T-helper 17 cell (primary cell): ENCODE measurements at regions not wholly inside any gene's neighbourhood (a gene's known extent, or its start where the extent isn't known, plus 50 kb on each side); places are given as distances from the start of the nearest gene placed in this dataset.

Source experiments
- ATAC-seq: fragments of 150-1000 bp; cut with Tn5 transposase; 2 replicates; pipeline ENCODE4 v1.10.0; 2021; ENCODE audit warnings: mild to moderate bottlenecking, moderate library complexity
- DNase-seq, 3 donors: peaks; one replicate each; pipeline versions ENCODE4 v3.0.0 to v3.0.0-alpha.2; 2020 to 2021
- H3K9me3 ChIP-seq: one replicate; pipeline ENCODE4 v1.7.0; 2013; ENCODE audit warnings: low read length, mild to moderate bottlenecking; ENCODE audit not compliant: control insufficient read depth, poor library complexity, severe bottlenecking
- H3K27ac Mint-ChIP-seq: one replicate; pipeline ENCODE4 v1.8.0; 2022; ENCODE audit warnings: mild to moderate bottlenecking, moderate library complexity, mixed read lengths
- H3K27me3 Mint-ChIP-seq: one replicate; pipeline ENCODE4 v1.8.0; 2022; ENCODE audit warnings: mixed read lengths
- H3K36me3 Mint-ChIP-seq: one replicate; pipeline ENCODE4 v1.8.0; 2022; ENCODE audit warnings: low read depth, mixed read lengths
- H3K4me1 Mint-ChIP-seq: one replicate; pipeline ENCODE4 v1.8.0; 2022; ENCODE audit warnings: mild to moderate bottlenecking, mixed read lengths
- H3K4me3 Mint-ChIP-seq: one replicate; pipeline ENCODE4 v1.8.0; 2022; ENCODE audit warnings: mild to moderate bottlenecking, moderate library complexity, mixed read lengths

DNA sequence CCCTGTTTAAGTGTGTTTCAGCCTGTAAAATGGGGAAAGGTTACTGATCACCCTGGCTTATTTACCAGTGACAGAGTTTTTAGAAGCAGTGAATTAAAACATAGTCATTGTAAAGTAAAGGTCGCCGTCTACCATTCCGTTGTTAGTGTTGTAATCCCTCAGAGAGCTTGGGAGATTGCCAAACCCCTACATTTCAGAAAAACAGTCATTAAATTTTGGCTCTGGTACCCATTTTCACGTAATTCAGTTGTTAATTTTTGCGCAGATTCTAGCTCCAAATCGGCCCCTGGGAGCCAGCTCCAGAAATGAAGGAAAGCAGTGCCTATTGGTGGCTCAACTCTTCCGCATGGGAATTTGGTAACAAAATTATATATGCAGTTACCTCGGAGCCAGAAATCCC, 127.7 kb upstream of the AJAP1 start:
- DNase-seq (no peak), ATAC-seq (no peak)
- Mint-ChIP-seq H3K27me3 (peaks cover 26% of the 10 kb centered on the region), H3K27ac (no peak overlapping the region), H3K4me3 (no peak overlapping the region), H3K4me1 (no peaks in the 10 kb centered on the region), H3K36me3 (no peaks in the 10 kb centered on the region)
- H3K9me3 ChIP-seq: no peaks in the 10 kb centered on the region

DNA sequence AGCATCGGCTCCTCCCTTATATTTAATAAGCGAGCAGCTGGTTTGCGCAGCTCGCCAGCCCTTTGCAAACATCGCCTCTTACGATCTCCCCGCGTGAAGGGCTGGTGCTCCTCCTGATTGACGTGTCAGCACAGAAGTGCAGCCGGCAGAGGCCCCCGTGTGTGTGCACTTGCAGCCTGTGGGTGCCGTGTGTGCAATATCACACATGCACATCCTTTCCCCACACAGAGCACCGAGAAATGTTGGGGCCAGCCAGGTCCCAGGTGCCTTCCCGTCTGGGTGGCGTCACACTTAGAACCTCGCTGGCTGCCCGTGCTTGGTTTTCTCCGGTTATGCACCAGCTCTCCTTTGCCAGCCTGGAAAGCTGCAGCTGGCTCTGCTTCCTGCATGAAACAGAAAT, 126.6 kb upstream of the AJAP1 start:
- H3K4me3 Mint-ChIP-seq: no peak overlapping the region
- DNase-seq: no peak
- ATAC-seq: no peak
- no peaks in the 10 kb centered on the region for H3K4me1 Mint-ChIP-seq
- no peak overlapping the region for H3K27ac Mint-ChIP-seq
- no peaks in the 10 kb centered on the region for H3K36me3 Mint-ChIP-seq
- H3K9me3 ChIP-seq: no peaks in the 10 kb centered on the region
- peaks cover 36% of the 10 kb centered on the region for H3K27me3 Mint-ChIP-seq

DNA sequence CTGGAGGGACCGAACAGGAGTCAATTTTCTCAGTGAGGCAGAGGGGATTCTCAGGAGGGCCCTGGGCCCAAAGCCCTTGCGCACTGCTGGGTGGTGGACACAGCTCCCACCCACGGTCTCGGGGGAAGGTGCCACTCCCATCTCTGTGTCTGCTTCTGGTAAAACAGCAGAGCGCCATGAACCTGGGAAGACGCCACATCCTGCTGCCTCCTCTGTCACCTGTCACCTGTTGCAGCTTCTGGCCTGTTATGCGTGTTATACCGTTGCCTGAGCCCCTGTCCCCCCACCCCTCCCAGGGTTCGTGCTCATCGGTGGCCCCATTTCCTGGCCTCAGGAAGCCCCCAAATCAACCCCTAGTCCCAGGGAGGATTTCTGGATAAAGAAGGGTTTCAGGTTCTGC, 125.8 kb upstream of the AJAP1 start:
- DNase-seq (no peak), ATAC-seq (no peak)
- peaks cover 36% of the 10 kb centered on the region for H3K27me3 Mint-ChIP-seq
- no peak overlapping the region for H3K4me3 Mint-ChIP-seq
- H3K4me1 Mint-ChIP-seq: no peaks in the 10 kb centered on the region
- H3K27ac Mint-ChIP-seq: no peak overlapping the region
- H3K9me3 ChIP-seq: no peaks in the 10 kb centered on the region
- H3K36me3 Mint-ChIP-seq: no peaks in the 10 kb centered on the region

DNA sequence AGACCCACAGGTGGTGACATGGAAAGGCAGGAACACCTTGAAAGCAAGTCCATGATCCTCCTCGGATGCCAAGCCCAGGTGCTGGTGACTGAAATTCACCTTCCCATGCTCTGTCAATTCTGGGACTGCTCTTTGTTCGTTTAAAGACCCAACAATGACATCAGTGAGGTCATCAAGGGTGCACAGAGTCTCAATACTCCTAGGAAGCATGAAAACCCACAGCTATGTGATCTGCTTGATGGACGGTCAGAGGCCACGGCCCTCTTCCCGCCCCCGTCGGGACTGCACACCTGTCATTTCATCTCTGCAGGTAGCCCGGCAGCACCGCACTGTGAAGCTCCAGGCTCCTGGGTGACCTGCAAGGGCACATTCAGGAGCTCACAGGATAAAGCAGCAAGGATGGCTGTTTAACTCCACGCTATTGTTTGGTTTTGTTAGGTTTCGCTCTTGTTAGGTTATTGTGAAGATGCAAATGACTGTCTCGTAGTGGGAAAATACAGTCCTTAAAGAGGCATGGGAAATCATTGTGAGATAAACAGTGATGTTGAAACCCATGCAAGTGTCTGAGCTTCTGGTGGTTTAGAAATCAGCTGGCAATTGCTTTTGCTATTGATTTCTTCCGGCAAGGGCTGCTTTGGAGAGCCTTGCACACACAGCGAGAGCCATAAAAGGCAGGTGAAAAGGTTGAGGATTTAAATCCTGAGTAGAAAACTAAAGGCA, 124.8 kb upstream of the AJAP1 start:
- ATAC-seq (no peak), DNase-seq (no peak)
- H3K4me3 Mint-ChIP-seq: no peak overlapping the region
- no peaks in the 10 kb centered on the region for H3K36me3 Mint-ChIP-seq
- no peaks in the 10 kb centered on the region for H3K4me1 Mint-ChIP-seq
- no peaks in the 10 kb centered on the region for H3K9me3 ChIP-seq
- no peak overlapping the region for H3K27ac Mint-ChIP-seq
- peaks cover 31% of the 10 kb centered on the region for H3K27me3 Mint-ChIP-seq

DNA sequence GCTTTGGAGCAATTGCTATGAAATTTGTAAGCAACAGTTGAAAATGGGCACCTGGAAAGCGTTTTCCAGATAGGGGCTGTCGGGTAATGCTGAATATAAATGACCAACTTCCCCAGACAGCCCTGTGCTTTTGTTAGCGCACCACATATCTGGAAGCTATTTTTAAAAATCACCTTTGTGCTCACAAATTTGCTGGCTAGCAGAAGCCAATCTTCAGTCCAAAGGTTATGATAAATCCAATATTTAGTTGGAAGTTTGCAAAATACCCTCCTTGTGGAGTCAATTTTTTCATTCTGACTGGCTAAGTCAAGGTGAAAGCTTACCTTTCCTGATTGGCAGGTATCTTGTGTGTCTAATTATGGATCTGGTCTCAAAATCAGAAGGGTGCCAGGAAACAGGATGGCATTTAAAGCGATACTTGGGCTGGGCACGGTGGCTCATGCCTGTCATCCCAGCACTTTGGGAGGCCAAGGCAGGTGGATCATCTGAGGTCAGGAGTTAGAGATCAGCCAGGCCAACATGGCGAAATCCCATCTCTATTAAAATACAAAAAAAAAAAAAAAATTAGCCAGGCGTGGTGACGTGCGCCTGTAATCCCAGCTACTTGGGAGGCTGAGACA, 124.1 kb upstream of the AJAP1 start:
- Mint-ChIP-seq H3K27ac (no peak overlapping the region), H3K36me3 (no peaks in the 10 kb centered on the region), H3K27me3 (peaks cover 37% of the 10 kb centered on the region), H3K4me3 (no peak overlapping the region), H3K4me1 (no peaks in the 10 kb centered on the region)
- ATAC-seq (no peak), DNase-seq (no peak)
- no peaks in the 10 kb centered on the region for H3K9me3 ChIP-seq

DNA sequence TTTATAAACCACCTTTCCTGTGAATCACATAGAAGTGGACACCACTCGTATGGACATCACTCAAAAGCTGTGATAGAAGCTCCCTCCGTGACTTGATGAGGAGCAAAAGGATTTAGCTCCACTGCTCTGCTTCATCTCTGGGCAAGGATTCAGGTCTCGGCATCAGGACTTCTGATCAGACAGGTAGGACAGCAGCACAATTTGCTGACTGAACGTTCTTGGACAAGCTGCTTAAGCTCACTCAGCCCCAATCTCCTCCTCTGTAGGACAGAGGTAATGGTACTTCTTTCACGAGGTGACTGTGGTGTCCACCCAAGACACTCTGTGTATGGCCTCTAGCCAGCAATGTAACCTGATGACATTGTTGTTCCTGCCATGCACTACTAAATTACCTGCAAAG, 122.6 kb upstream of the AJAP1 start:
- peaks cover 37% of the 10 kb centered on the region for H3K27me3 Mint-ChIP-seq
- H3K4me3 Mint-ChIP-seq: no peak overlapping the region
- no peak for ATAC-seq
- H3K27ac Mint-ChIP-seq: no peak overlapping the region
- H3K4me1 Mint-ChIP-seq: no peaks in the 10 kb centered on the region
- no peaks in the 10 kb centered on the region for H3K36me3 Mint-ChIP-seq
- H3K9me3 ChIP-seq: no peaks in the 10 kb centered on the region
- no peak for DNase-seq

DNA sequence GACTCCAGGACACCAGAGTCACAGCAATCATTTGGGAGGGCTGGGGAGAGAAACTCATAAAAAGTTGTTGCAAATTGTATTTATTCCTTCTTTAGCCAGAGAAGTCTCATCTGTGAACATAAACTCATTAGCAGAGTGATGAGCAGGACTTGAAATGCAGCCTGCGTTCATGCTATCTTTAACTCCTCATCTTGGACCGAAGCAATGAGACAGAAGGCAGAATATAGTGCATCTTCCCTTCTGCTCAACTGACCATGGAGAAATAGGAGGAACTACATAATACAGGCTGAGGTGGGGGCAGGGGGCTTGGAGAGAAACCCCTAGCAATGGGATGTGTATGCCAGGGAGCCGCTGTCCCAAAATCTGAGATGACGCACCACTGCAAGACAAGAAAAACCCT, 121.8 kb upstream of the AJAP1 start:
- no peaks in the 10 kb centered on the region for H3K4me1 Mint-ChIP-seq
- no peaks in the 10 kb centered on the region for H3K9me3 ChIP-seq
- no peaks in the 10 kb centered on the region for H3K36me3 Mint-ChIP-seq
- H3K4me3 Mint-ChIP-seq: no peak overlapping the region
- no peak for DNase-seq
- ATAC-seq: no peak
- H3K27me3 Mint-ChIP-seq: peaks cover 37% of the 10 kb centered on the region
- H3K27ac Mint-ChIP-seq: no peak overlapping the region

DNA sequence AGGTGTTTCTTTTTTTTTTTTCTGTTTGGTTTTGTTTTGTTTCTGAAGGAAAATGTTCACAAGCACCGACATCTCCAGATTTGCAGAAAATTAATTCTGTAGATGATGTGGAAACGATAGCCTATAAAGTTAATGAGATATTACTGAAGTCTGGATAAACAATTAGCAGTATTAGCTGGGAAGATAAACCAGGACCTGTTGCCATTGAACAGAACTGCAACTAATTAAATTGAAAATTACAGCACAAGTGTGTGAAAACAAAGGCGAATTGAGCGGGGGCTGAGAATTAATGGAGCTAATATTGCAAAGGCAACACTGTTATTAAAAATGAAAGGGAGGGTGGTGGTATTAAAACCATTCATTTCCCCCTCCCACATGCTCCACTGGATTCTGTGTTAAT, 107.5 kb upstream of the AJAP1 start:
- no peaks in the 10 kb centered on the region for H3K36me3 Mint-ChIP-seq
- H3K4me3 Mint-ChIP-seq: no peak overlapping the region
- no peak overlapping the region for H3K27ac Mint-ChIP-seq
- no peaks in the 10 kb centered on the region for H3K4me1 Mint-ChIP-seq
- no peaks in the 10 kb centered on the region for H3K27me3 Mint-ChIP-seq
- no peaks in the 10 kb centered on the region for H3K9me3 ChIP-seq
- DNase-seq: no peak
- no peak for ATAC-seq

DNA sequence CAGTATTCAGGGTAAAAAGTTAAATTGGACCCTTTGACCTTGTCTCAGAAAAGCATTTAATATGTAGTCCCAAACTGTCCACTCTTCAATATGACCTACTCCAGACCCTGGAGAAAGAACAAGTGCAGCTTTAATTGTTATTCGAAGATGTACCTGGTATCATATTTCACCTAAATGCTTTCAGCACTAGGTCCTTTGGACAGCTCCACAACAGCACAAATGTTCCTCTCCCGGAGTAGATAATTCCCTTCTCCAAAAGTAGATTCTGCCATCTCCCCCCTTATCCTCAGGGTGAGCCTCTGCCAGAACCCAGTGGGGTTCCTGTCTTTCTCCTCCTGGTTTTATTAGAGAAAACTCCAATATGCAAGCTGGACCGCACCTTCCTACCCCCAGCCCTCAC, 104.5 kb upstream of the AJAP1 start:
- peaks cover 17% of the 10 kb centered on the region for H3K27me3 Mint-ChIP-seq

DNA sequence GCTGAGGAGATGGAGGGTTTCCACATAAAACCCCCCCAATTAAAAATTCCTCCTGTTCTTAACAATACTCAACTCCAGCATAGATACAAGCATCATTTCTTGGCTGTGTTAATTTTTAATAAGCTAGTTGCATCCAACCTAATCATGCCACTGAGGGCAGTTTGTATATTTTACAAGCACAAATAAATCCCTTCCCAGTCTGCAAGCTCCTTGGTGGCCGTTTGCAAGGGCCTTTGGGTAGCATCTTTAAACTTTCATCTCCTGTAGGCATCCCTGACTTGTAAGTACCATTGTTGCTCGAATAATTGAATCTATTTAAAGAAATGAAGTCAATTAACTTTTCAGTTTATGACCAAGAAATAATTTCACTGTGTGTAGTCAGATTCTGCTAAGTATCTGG, 103.5 kb upstream of the AJAP1 start:
- DNase-seq: no peak
- Mint-ChIP-seq H3K4me1 (no peaks in the 10 kb centered on the region), H3K27me3 (peaks cover 18% of the 10 kb centered on the region), H3K4me3 (no peak overlapping the region), H3K36me3 (no peaks in the 10 kb centered on the region), H3K27ac (no peak overlapping the region)
- H3K9me3 ChIP-seq: no peaks in the 10 kb centered on the region
- no peak for ATAC-seq

More for the DNA sequence above, 104.5 kb upstream of the AJAP1 start:
- no peak overlapping the region for H3K27ac Mint-ChIP-seq
- H3K36me3 Mint-ChIP-seq: no peaks in the 10 kb centered on the region
- no peak overlapping the region for H3K4me3 Mint-ChIP-seq
- DNase-seq: no peak
- H3K9me3 ChIP-seq: no peaks in the 10 kb centered on the region
- no peak for ATAC-seq
- no peaks in the 10 kb centered on the region for H3K4me1 Mint-ChIP-seq

DNA sequence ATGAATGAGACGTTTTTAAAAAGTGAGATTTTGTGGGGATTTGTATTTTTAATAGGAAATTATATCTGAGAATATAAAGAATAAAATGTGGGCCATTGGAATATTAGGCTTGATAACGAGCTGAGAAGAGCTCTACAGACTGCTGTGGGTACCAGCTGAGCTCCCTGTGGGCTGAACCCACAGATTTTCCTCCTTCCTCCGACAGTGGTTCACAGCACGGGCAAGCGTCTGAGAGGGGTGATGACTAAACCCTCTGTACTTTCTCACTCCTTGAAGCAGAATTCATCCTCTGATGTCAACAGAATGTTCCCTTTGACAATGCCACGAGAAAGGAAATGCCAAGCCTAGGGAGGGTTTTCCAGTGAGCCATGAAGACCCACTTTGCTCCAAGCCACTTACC, 102.7 kb upstream of the AJAP1 start:
- no peak overlapping the region for H3K4me3 Mint-ChIP-seq
- ATAC-seq: no peak
- H3K27me3 Mint-ChIP-seq: peaks cover 18% of the 10 kb centered on the region
- no peaks in the 10 kb centered on the region for H3K9me3 ChIP-seq
- no peak overlapping the region for H3K27ac Mint-ChIP-seq
- no peaks in the 10 kb centered on the region for H3K4me1 Mint-ChIP-seq
- no peaks in the 10 kb centered on the region for H3K36me3 Mint-ChIP-seq
- no peak for DNase-seq

DNA sequence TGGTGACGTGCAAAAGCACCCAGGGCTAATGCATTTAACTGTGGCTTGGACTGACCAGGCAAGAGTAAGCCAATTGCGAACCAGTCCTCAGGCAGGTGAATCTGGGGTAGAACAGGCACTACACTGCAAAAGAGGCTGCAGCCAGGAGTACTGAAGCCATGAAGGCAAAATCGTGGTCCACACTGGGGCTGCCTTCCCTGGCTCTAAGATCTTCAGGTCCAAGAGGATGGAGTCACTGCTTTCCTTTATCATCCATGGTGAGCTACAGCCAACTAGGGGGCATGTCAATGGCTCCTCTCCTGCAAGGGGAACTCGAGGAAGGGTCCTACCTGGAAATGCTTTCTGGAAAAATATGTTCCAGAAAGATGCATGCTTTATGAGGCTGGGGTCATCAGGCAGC, 100.6 kb upstream of the AJAP1 start:
- Mint-ChIP-seq H3K4me3 (no peak overlapping the region), H3K36me3 (no peaks in the 10 kb centered on the region), H3K27me3 (peaks cover 20% of the 10 kb centered on the region), H3K27ac (no peak overlapping the region), H3K4me1 (no peaks in the 10 kb centered on the region)
- no peak for ATAC-seq
- DNase-seq: no peak
- H3K9me3 ChIP-seq: no peaks in the 10 kb centered on the region

DNA sequence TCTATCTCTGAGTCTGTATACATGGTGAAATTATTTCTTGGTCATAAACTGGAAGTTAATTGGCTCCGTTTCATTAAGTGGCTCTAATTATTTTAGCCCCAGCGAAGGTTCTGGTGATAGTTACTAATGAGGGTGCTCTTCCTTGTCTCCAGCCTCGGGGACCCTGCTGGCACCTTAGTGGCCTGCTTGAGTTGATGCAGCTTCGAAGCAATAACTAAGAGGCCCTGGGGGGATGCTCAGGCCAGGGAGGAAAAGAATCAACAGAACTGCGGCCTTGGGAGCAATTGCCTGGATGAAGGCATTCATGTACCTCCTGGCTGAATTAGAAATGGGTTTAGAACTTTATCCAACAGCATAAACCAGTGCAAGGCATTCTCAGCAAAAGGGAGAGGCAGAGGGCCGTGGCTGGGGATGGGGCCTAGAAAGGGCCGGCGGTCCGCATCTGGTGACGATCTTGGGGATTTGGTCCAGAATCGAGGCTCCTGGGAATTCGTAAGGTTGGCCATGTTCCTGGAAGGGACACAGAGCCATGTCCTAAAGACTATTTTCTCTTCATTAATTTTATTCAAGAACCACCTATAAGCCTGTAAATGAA, 100.0 kb upstream of the AJAP1 start:
- H3K4me1 Mint-ChIP-seq: no peaks in the 10 kb centered on the region
- peaks cover 26% of the 10 kb centered on the region for H3K27me3 Mint-ChIP-seq
- no peak for ATAC-seq
- H3K4me3 Mint-ChIP-seq: no peak overlapping the region
- H3K27ac Mint-ChIP-seq: no peak overlapping the region
- H3K36me3 Mint-ChIP-seq: no peaks in the 10 kb centered on the region
- DNase-seq: no peak
- no peaks in the 10 kb centered on the region for H3K9me3 ChIP-seq

DNA sequence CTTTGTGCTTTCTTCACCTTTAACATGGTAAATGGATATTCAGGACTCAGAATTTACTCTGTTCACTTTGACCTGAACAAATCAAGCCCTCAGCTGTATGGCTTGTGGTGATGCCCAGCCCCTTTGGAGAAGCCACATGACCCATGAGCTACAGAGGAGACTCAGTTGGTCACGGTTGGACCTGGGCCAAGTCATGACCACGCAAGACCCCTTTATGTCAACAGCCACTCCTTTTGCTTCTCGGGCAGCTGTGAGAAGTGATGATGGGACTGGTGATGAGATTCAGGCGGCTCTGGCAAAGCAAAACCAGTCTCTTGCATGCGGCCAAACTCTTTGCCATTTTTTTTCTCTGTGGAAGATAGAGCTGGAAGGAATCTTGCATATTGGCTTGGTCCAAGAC, 96.5 kb upstream of the AJAP1 start:
- H3K36me3 Mint-ChIP-seq: no peaks in the 10 kb centered on the region

More for the DNA sequence above, 96.5 kb upstream of the AJAP1 start:
- Mint-ChIP-seq H3K27me3 (peaks cover 38% of the 10 kb centered on the region), H3K27ac (no peak overlapping the region), H3K4me1 (no peaks in the 10 kb centered on the region), H3K4me3 (no peak overlapping the region)
- H3K9me3 ChIP-seq: no peaks in the 10 kb centered on the region
- ATAC-seq (no peak), DNase-seq (no peak)
